ENCODE measurements at regions not wholly inside any gene's neighbourhood (a gene's known extent, or its start where the extent isn't known, plus 50 kb on each side); places are given as distances from the start of the nearest gene placed in this dataset.

GRCh38 chr5:158487156-158487555, 612.6 kb downstream of the EBF1 start:
- Histone ChIP-seq H3K79me2 (ENCODE audit: low read depth) (no peaks in the 10 kb centered on the region), H3K27ac (no peak overlapping the region), H3K36me3 (ENCODE audit: low read depth) (no peaks in the 10 kb centered on the region), H4K20me1 (ENCODE audit: insufficient read depth) (no peaks in the 10 kb centered on the region; the same call in 1 of the 2 replicates), H2AFZ (no peak overlapping the region), H3K27me3 (ENCODE audit: insufficient read depth, low read depth) (peaks cover 25% of the 10 kb centered on the region), H3K4me2 (no peak overlapping the region), H3K9me2 (ENCODE audit: insufficient read depth) (no peaks in the 10 kb centered on the region), H3K9me3 (ENCODE audit: insufficient read depth, low read depth) (no peaks in the 10 kb centered on the region), H3K4me1 (replicated peaks; ENCODE audit: insufficient read depth) (no peaks in the 10 kb centered on the region), H3F3A (ENCODE audit: insufficient read depth, low read depth) (no peaks in the 10 kb centered on the region), H3K4me3 (no peak overlapping the region)
- intact Hi-C loops (cut with micrococcal nuclease; ENCODE audit: unreplicated experiment), result no loop called here
- ChIA-PET CTCF (no interaction called here), POLR2A (ENCODE audit: unreplicated experiment) (no interaction called here)
- no TSS peak for BruUV-seq (replicated peaks)
- TF ChIP-seq EZH2 (IDR thresholded peaks at IDR 0.05; ENCODE audit: low read depth) (no peak), CTCF (conservative IDR thresholded peaks at IDR 0.05) (no peak)
- DNase-seq, result no peak

GRCh38 chr5:158486566-158486965, 613.1 kb downstream of the EBF1 start:
- H3K4me1 ChIP-seq (replicated peaks; ENCODE audit: insufficient read depth), result no peaks in the 10 kb centered on the region
- ChIA-PET CTCF (no interaction called here), POLR2A (ENCODE audit: unreplicated experiment) (no interaction called here)
- H3K27ac ChIP-seq, result no peak overlapping the region
- H3K27me3 ChIP-seq (ENCODE audit: insufficient read depth, low read depth), result peaks cover 30% of the 10 kb centered on the region
- H2AFZ ChIP-seq, result no peak overlapping the region
- BruUV-seq (replicated peaks), result no TSS peak
- no peak for DNase-seq
- H3K36me3 ChIP-seq (ENCODE audit: low read depth), result no peaks in the 10 kb centered on the region
- H3K79me2 ChIP-seq (ENCODE audit: low read depth), result no peaks in the 10 kb centered on the region
- no peak for TF ChIP-seq CTCF (conservative IDR thresholded peaks at IDR 0.05)
- no peak for TF ChIP-seq EZH2 (IDR thresholded peaks at IDR 0.05; ENCODE audit: low read depth)
- H4K20me1 ChIP-seq (ENCODE audit: insufficient read depth), result no peaks in the 10 kb centered on the region; the same call in 1 of the 2 replicates
- H3F3A ChIP-seq (ENCODE audit: insufficient read depth, low read depth), result no peaks in the 10 kb centered on the region
- no peak overlapping the region for H3K4me3 ChIP-seq
- no peaks in the 10 kb centered on the region for H3K9me3 ChIP-seq (ENCODE audit: insufficient read depth, low read depth)
- H3K4me2 ChIP-seq, result no peak overlapping the region
- H3K9me2 ChIP-seq (ENCODE audit: insufficient read depth), result no peaks in the 10 kb centered on the region
- intact Hi-C loops (cut with micrococcal nuclease; ENCODE audit: unreplicated experiment), result no loop called here

- Histone ChIP-seq H4K20me1 (ENCODE audit: insufficient read depth) (no peaks in the 10 kb centered on the region; the same call in 1 of the 2 replicates), H3F3A (ENCODE audit: insufficient read depth, low read depth) (no peaks in the 10 kb centered on the region), H3K4me2 (no peak overlapping the region), H3K79me2 (ENCODE audit: low read depth) (no peaks in the 10 kb centered on the region), H3K4me3 (no peak overlapping the region), H3K4me1 (replicated peaks; ENCODE audit: insufficient read depth) (no peaks in the 10 kb centered on the region), H3K9me3 (ENCODE audit: insufficient read depth, low read depth) (no peaks in the 10 kb centered on the region), H3K27me3 (ENCODE audit: insufficient read depth, low read depth) (peaks cover 36% of the 10 kb centered on the region), H3K36me3 (ENCODE audit: low read depth) (no peaks in the 10 kb centered on the region), H3K27ac (no peak overlapping the region), H3K9me2 (ENCODE audit: insufficient read depth) (no peaks in the 10 kb centered on the region), H2AFZ (no peak overlapping the region)
- POLR2A ChIA-PET (ENCODE audit: unreplicated experiment), result no interaction called here
- intact Hi-C loops (cut with micrococcal nuclease; ENCODE audit: unreplicated experiment), result no loop called here
- DNase-seq, result no peak
- CTCF ChIA-PET, result no interaction called here
- no TSS peak for BruUV-seq (replicated peaks)
- TF ChIP-seq EZH2 (IDR thresholded peaks at IDR 0.05; ENCODE audit: low read depth) (no peak), CTCF (conservative IDR thresholded peaks at IDR 0.05) (no peak)
Observed at GRCh38 chr5:158485604-158486081, 614.1 kb downstream of the EBF1 start.
